HPDE6-E6E7 (cell line): ENCODE measurements at regions not wholly inside any gene's neighbourhood (a gene's known extent, or its start where the extent isn't known, plus 50 kb on each side); places are given as distances from the start of the nearest gene placed in this dataset.

Experiments used
- DNase-seq: peaks from one replicate; pipeline ENCODE4 v3.0.0; 2011; ENCODE audit warnings: missing footprints; ENCODE audit errors: extremely low spot score

- DNase-seq, result no peak
Measured at GRCh38 chr12:68102731-68103130, 56.8 kb downstream of the IFNG start.

- DNase-seq, result no peak
Measured at GRCh38 chr12:68102163-68102562, 57.4 kb downstream of the IFNG start.

GRCh38 chr12:68100241-68100640, 59.3 kb downstream of the IFNG start:
- DNase-seq, result peak; percentile 69

- DNase-seq, result no peak
Measured at GRCh38 chr12:68098939-68099338, 60.6 kb downstream of the IFNG start.

GRCh38 chr12:68097386-68097785, 62.2 kb downstream of the IFNG start:
- DNase-seq, result peak; percentile 42

- no peak for DNase-seq
Measured at GRCh38 chr12:68094645-68095395, 64.7 kb downstream of the IFNG start.

- DNase-seq, result no peak
Measured at GRCh38 chr12:68094195-68094594, 65.3 kb downstream of the IFNG start.

GRCh38 chr12:68092976-68093375, 66.6 kb downstream of the IFNG start:
- DNase-seq, result no peak

- DNase-seq, result no peak
Measured at GRCh38 chr12:68089101-68089500, 70.4 kb downstream of the IFNG start.

GRCh38 chr12:68086019-68086603, 73.4 kb downstream of the IFNG start:
- DNase-seq, result no peak

GRCh38 chr12:68081561-68081960, 78.0 kb downstream of the IFNG start:
- no peak for DNase-seq

- DNase-seq, result no peak
Measured at GRCh38 chr12:68080577-68080976, 79.0 kb downstream of the IFNG start.

GRCh38 chr12:68078737-68079136, 80.8 kb downstream of the IFNG start:
- DNase-seq, result no peak

GRCh38 chr12:68075416-68075815, 84.1 kb downstream of the IFNG start:
- DNase-seq, result no peak

- DNase-seq, result no peak
Measured at GRCh38 chr12:68074306-68075027, 85.1 kb downstream of the IFNG start.

GRCh38 chr12:68070957-68071356, 81.7 kb downstream of the IFNG-AS1 start:
- DNase-seq, result no peak
